ENCODE measurements at regions not wholly inside any gene's neighbourhood (a gene's known extent, or its start where the extent isn't known, plus 50 kb on each side); places are given as distances from the start of the nearest gene placed in this dataset.

DNA sequence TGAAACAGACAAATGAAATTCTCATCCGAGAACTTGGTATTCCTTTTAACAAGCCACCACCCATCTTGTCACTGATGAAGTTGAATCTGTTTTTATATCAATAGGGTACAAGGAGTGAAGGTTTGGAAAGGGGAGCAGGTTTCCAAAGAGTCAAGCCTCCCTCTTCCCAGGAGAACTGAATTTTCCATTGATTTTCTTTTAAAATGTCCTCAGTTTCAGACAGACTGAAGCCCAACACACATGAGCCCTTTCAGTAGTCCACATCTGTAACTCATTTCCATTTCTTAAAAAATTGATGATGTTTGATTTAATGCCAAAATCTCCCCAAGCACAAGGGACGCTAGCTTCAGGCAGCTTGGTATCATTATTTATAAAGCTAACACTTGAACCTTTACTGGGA is 187.7 kb downstream of the FOXB1 start:
- no peak overlapping the region for H3K27ac ChIP-seq (ENCODE audit: low read length)
- H3K36me3 ChIP-seq (ENCODE audit: control insufficient read depth in 2 of 2, extremely low read depth in 1 of 2, insufficient read depth in 1 of 2, low read length in 1 of 2): no peaks in the 10 kb centered on the region
- Mint-ChIP-seq H3K4me3 (no peak overlapping the region), H3K27ac (no peak overlapping the region), H3K9me3 (no peaks in the 10 kb centered on the region), H3K36me3 (no peaks in the 10 kb centered on the region), H3K27me3 (peaks cover 46 to 51% of the 10 kb centered on the region in 2 donors), H3K4me1 (no peaks in the 10 kb centered on the region)
- CTCF ChIA-PET: interaction anchor here in 1 of 2 donors (1.1 kb wide), 1 partner anchor 12 kb away, joined by 4 read pairs; no protein-coding TSS in a partner anchor
- H3K4me1 ChIP-seq (ENCODE audit: control insufficient read depth in 1 of 2, extremely low read depth in 1 of 2, insufficient read depth in 2 of 2, low read length in 2 of 2): no peaks in the 10 kb centered on the region
- peaks cover 0 to 6% of the 10 kb centered on the region in 2 experiments for H3K27me3 ChIP-seq (replicated peaks in 1 of 2; ENCODE audit: control insufficient read depth in 2 of 2, extremely low read depth in 1 of 2, insufficient read depth in 2 of 2, low read length in 1 of 2)
- ATAC-seq (replicated peaks in 1 of 4) (no peak), DNase-seq (no peak)
- no peak overlapping the region for H3K4me3 ChIP-seq (ENCODE audit: control insufficient read depth in 1 of 2, extremely low read depth in 1 of 2, low read length in 1 of 2)
- WGBS (ENCODE audit: insufficient coverage): no CpG with 5 or more reads among the region's 2 CpGs
- POLR2A ChIA-PET: no interaction called here
- H3K9me3 ChIP-seq: no peaks in the 10 kb centered on the region

DNA sequence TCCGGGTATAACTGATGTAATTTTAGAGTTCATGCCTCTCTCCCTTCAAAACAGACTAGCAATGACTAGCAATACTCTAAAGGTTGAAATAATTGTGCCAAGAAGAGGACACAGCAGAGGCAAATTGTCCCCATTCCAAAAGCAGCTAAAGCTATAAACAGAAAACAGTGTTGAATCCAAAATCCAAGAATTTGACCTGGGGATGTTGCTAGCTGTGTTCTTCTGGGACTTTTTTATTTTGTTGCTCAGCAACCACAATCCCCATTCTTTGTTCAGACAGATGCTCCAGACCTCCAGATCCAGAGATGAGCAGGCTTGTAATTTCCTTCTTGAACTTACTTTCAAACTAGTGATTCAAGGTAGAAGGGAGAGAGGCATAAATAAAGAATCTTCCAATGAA is 191.5 kb downstream of the FOXB1 start:
- Mint-ChIP-seq H3K27me3 (peaks cover 41 to 49% of the 10 kb centered on the region in 2 donors), H3K4me3 (no peak overlapping the region), H3K9me3 (no peaks in the 10 kb centered on the region), H3K27ac (no peak overlapping the region), H3K36me3 (no peaks in the 10 kb centered on the region), H3K4me1 (no peaks in the 10 kb centered on the region)
- no peak overlapping the region for H3K27ac ChIP-seq (ENCODE audit: low read length)
- ChIA-PET POLR2A (no interaction called here), CTCF (no interaction called here)
- no peak for ATAC-seq (replicated peaks in 1 of 4)
- no peaks in the 10 kb centered on the region for H3K9me3 ChIP-seq
- WGBS (ENCODE audit: insufficient coverage): no CpG with 5 or more reads among the region's 1 CpG
- no peak overlapping the region for H3K4me3 ChIP-seq (ENCODE audit: control insufficient read depth in 1 of 2, extremely low read depth in 1 of 2, low read length in 1 of 2)
- DNase-seq: no peak
- no peaks in the 10 kb centered on the region for H3K36me3 ChIP-seq (ENCODE audit: control insufficient read depth in 2 of 2, extremely low read depth in 1 of 2, insufficient read depth in 1 of 2, low read length in 1 of 2)
- no peaks in the 10 kb centered on the region for H3K4me1 ChIP-seq (ENCODE audit: control insufficient read depth in 1 of 2, extremely low read depth in 1 of 2, insufficient read depth in 2 of 2, low read length in 2 of 2)
- peaks cover 0 to 2% of the 10 kb centered on the region in 2 experiments for H3K27me3 ChIP-seq (replicated peaks in 1 of 2; ENCODE audit: control insufficient read depth in 2 of 2, extremely low read depth in 1 of 2, insufficient read depth in 2 of 2, low read length in 1 of 2)

DNA sequence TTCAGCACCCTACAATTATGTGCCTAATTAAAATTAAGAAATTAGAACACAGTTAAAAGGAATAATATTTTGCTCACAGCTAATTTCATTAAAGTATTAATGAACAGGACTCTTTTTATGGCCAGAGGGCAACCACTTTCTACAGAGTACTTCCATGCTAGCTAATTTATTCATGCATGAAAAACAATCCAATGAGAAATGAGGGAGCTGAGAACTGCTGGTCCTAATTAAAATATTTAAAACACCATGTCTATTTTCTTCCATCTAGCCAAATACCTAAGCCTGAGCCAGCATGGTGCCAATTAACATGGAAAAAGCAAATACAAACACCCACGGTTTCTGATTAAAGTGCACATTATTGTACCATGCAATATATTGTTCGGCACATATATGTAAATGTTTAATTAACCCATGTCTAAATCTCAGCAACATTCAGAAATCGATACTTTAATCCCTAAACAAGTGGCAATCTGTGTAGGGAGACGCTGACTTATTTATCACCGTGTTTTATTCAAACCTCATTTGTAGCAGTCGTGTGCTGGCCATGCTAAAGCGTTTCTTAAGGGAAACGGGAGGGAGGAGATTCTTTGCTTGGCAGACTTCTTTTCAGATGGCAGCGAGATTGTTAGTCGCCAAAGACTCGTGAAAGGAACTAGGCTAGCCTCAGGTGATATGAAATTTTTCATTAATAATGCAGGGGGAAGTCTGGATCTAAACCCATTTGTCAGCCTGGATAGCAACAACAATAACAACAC is 193.5 kb downstream of the ANXA2 start:
- no peaks in the 10 kb centered on the region for H3K9me3 ChIP-seq
- Mint-ChIP-seq H3K4me1 (no peaks in the 10 kb centered on the region), H3K27ac (no peak overlapping the region), H3K9me3 (no peaks in the 10 kb centered on the region), H3K27me3 (peaks cover 35 to 38% of the 10 kb centered on the region in 2 donors), H3K4me3 (no peak overlapping the region), H3K36me3 (no peaks in the 10 kb centered on the region)
- 96% methylated on average over 4 of the region's 11 CpGs for WGBS (ENCODE audit: insufficient coverage)
- no peaks in the 10 kb centered on the region for H3K4me1 ChIP-seq (ENCODE audit: control insufficient read depth in 1 of 2, extremely low read depth in 1 of 2, insufficient read depth in 2 of 2, low read length in 2 of 2)
- no peaks in the 10 kb centered on the region for H3K36me3 ChIP-seq (ENCODE audit: control insufficient read depth in 2 of 2, extremely low read depth in 1 of 2, insufficient read depth in 1 of 2, low read length in 1 of 2)
- no peak for ATAC-seq (replicated peaks in 1 of 4)
- H3K4me3 ChIP-seq (ENCODE audit: control insufficient read depth in 1 of 2, extremely low read depth in 1 of 2, low read length in 1 of 2): no peak overlapping the region
- ChIA-PET CTCF (no interaction called here), POLR2A (no interaction called here)
- no peaks in the 10 kb centered on the region for H3K27me3 ChIP-seq (replicated peaks in 1 of 2; ENCODE audit: control insufficient read depth in 2 of 2, extremely low read depth in 1 of 2, insufficient read depth in 2 of 2, low read length in 1 of 2)
- no peak overlapping the region for H3K27ac ChIP-seq (ENCODE audit: low read length)
- DNase-seq: no peak

DNA sequence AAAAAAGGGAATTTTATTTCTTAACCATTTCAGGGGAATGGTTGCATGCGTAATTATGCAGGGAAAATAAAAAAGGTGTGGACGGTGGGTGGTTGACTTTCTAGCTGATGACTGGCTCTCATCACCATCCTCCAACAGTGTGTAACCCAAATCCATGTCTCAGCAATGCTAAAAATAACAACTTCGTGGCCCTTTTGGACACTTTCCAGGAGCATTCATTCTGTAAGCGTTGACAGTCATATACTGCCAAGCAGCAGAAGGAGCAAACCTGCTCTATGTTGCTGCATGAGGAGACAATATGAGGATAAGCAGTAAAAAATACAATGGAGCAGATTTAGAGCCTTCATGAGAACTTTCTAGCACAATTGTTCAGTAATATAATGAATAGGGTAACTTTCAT is 189.1 kb downstream of the ANXA2 start:
- 40% methylated on average over 2 of the region's 4 CpGs for whole genome bisulfite sequencing (ENCODE audit: insufficient coverage)
- no peaks in the 10 kb centered on the region for H3K27me3 ChIP-seq (replicated peaks in 1 of 2; ENCODE audit: control insufficient read depth in 2 of 2, extremely low read depth in 1 of 2, insufficient read depth in 2 of 2, low read length in 1 of 2)
- no peaks in the 10 kb centered on the region for H3K9me3 ChIP-seq
- DNase-seq: no peak
- no peak for ATAC-seq (replicated peaks in 1 of 4)
- Mint-ChIP-seq H3K4me1 (no peaks in the 10 kb centered on the region), H3K9me3 (no peaks in the 10 kb centered on the region), H3K4me3 (no peak overlapping the region), H3K27me3 (peaks cover 20 to 41% of the 10 kb centered on the region in 2 donors), H3K36me3 (no peaks in the 10 kb centered on the region), H3K27ac (no peak overlapping the region)
- H3K4me1 ChIP-seq (ENCODE audit: control insufficient read depth in 1 of 2, extremely low read depth in 1 of 2, insufficient read depth in 2 of 2, low read length in 2 of 2): no peaks in the 10 kb centered on the region
- H3K36me3 ChIP-seq (ENCODE audit: control insufficient read depth in 2 of 2, extremely low read depth in 1 of 2, insufficient read depth in 1 of 2, low read length in 1 of 2): no peaks in the 10 kb centered on the region
- H3K27ac ChIP-seq (ENCODE audit: low read length): no peak overlapping the region
- H3K4me3 ChIP-seq (ENCODE audit: control insufficient read depth in 1 of 2, extremely low read depth in 1 of 2, low read length in 1 of 2): no peak overlapping the region
- ChIA-PET CTCF (no interaction called here), POLR2A (no interaction called here)

DNA sequence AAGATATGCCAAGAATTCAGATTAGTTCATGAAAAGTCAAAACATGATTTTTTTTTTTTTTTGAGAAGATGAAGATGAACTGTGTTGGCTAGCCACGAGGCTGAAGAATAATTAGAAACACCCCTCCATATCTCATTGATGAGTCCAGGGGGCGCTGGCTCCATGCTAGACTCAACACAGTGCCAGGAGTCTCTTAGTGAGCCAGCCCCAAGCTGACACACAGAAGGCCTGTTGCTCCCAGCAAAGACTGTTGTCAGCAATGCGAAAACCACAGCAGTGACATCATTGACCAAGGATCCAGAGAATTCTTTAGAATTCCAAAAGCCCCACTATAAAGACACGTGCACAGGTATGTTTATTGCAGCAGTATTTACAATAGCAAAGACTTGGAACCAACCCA is 185.2 kb downstream of the ANXA2 start:
- DNase-seq (no peak), ATAC-seq (replicated peaks in 1 of 4) (no peak)
- no peaks in the 10 kb centered on the region for H3K27me3 ChIP-seq (replicated peaks in 1 of 2; ENCODE audit: control insufficient read depth in 2 of 2, extremely low read depth in 1 of 2, insufficient read depth in 2 of 2, low read length in 1 of 2)
- POLR2A ChIA-PET: no interaction called here
- Mint-ChIP-seq H3K4me3 (no peak overlapping the region), H3K4me1 (no peaks in the 10 kb centered on the region), H3K27ac (no peak overlapping the region), H3K27me3 (peaks cover 23 to 26% of the 10 kb centered on the region in 2 donors), H3K9me3 (no peaks in the 10 kb centered on the region), H3K36me3 (no peaks in the 10 kb centered on the region)
- H3K27ac ChIP-seq (ENCODE audit: low read length): no peak overlapping the region
- CTCF ChIA-PET: interaction anchor here in 1 of 2 donors (0.7 kb wide), 1 partner anchor 124 kb away, joined by 4 read pairs; no protein-coding TSS in a partner anchor
- H3K4me3 ChIP-seq (ENCODE audit: control insufficient read depth in 1 of 2, extremely low read depth in 1 of 2, low read length in 1 of 2): no peak overlapping the region
- no peaks in the 10 kb centered on the region for H3K36me3 ChIP-seq (ENCODE audit: control insufficient read depth in 2 of 2, extremely low read depth in 1 of 2, insufficient read depth in 1 of 2, low read length in 1 of 2)
- WGBS (ENCODE audit: insufficient coverage): 100% methylated on average over 2 of the region's 4 CpGs
- H3K4me1 ChIP-seq (ENCODE audit: control insufficient read depth in 1 of 2, extremely low read depth in 1 of 2, insufficient read depth in 2 of 2, low read length in 2 of 2): no peaks in the 10 kb centered on the region
- H3K9me3 ChIP-seq: no peaks in the 10 kb centered on the region

DNA sequence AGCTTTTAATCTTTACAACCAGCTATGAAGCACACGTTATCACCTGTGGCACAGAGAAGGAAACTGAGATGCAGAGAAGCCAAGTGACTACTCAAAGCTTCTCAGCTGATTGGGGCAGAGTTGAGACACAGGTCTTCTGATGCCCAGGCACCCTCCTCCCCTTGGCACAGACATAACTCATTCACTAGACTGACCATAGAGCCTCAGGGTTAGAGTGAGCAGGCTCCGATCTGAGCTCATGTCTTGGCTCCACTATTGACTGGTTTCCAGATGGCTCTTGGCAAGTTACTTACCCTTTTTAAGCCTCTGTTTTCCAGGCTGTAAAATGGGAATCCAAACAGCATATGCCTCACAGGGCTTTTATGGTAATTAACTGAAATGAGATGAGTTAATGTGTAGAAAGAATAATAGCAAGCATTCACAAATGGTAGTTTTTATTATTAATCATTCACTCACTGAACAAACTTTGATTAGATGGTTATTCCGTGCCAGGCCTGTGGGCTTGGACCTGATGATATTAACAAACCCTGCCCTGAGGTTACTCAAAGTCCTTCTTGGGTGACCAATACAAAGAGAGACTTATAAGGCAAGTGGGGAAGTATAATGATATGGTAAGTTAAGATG is 184.3 kb downstream of the ANXA2 start:
- H3K4me3 Mint-ChIP-seq: no peak overlapping the region
- ATAC-seq (replicated peaks in 1 of 4) (no peak), DNase-seq (no peak)
- Histone ChIP-seq H3K4me1 (ENCODE audit: control insufficient read depth in 1 of 2, extremely low read depth in 1 of 2, insufficient read depth in 2 of 2, low read length in 2 of 2) (no peaks in the 10 kb centered on the region), H3K9me3 (no peaks in the 10 kb centered on the region), H3K4me3 (ENCODE audit: control insufficient read depth in 1 of 2, extremely low read depth in 1 of 2, low read length in 1 of 2) (no peak overlapping the region), H3K27me3 (replicated peaks in 1 of 2; ENCODE audit: control insufficient read depth in 2 of 2, extremely low read depth in 1 of 2, insufficient read depth in 2 of 2, low read length in 1 of 2) (no peaks in the 10 kb centered on the region), H3K36me3 (ENCODE audit: control insufficient read depth in 2 of 2, extremely low read depth in 1 of 2, insufficient read depth in 1 of 2, low read length in 1 of 2) (no peaks in the 10 kb centered on the region), H3K27ac (ENCODE audit: low read length) (no peak overlapping the region)
- CTCF ChIA-PET: no interaction called here
- H3K27ac Mint-ChIP-seq: no peak overlapping the region
- H3K9me3 Mint-ChIP-seq: no peaks in the 10 kb centered on the region
- POLR2A ChIA-PET: no interaction called here
- H3K36me3 Mint-ChIP-seq: no peaks in the 10 kb centered on the region
- WGBS (ENCODE audit: insufficient coverage): 88% methylated on average over 1 of the region's 3 CpGs
- no peaks in the 10 kb centered on the region for H3K4me1 Mint-ChIP-seq
- H3K27me3 Mint-ChIP-seq: peaks cover 19 to 22% of the 10 kb centered on the region in 2 donors
